Head of caudate nucleus (tissue), 42 donors: ENCODE measurements at regions not wholly inside any gene's neighbourhood (a gene's known extent, or its start where the extent isn't known, plus 50 kb on each side); places are given as distances from the start of the nearest gene placed in this dataset.
"Not testable (repeated sequence)": the region's sequence is repeated elsewhere in the genome, so short reads cannot be mapped to it uniquely, and the experiment has no call there.

Source experiments
- DNase-seq, 42 donors: peaks; one replicate each; pipeline versions ENCODE4 v3.0.0 to v3.0.0-alpha.2; 2020 to 2021; ENCODE audit warnings: mixed read lengths in 7 of 42
- intact Hi-C: fragments of 100-400 bp; cut with DNase I; formaldehyde crosslinking; loops from one replicate; pipeline ENCODE4 v1.15.0; 2022

GRCh38 chr3:102378216-102378615 is 56.6 kb upstream of the ZPLD1 start:
- intact Hi-C loops = no loop called here
- no peak for DNase-seq

GRCh38 chr3:102382201-102382600 is 52.6 kb upstream of the ZPLD1 start:
- DNase-seq, intact Hi-C loops: not testable (repeated sequence)
